NCI-H226 (cell line): ENCODE measurements at regions not wholly inside any gene's neighbourhood (a gene's known extent, or its start where the extent isn't known, plus 50 kb on each side); places are given as distances from the start of the nearest gene placed in this dataset.
A peak's percentile ranks its signal among the peaks of the same experiment; 100 is the strongest.

Source experiments
- DNase-seq: peaks from one replicate; pipeline ENCODE4 v3.0.0-alpha.2; 2015

GRCh38 chr12:88665071-88665470, 84.8 kb upstream of the KITLG start:
- DNase-seq, result peak; percentile 18

GRCh38 chr12:88662961-88663360, 82.7 kb upstream of the KITLG start:
- no peak for DNase-seq

- no peak for DNase-seq
These were observed 81.8 kb upstream of the KITLG start for GRCh38 chr12:88662093-88662492.

GRCh38 chr12:88658009-88658408, 77.7 kb upstream of the KITLG start:
- DNase-seq, result no peak

- DNase-seq, result no peak
These were observed 70.4 kb upstream of the KITLG start for GRCh38 chr12:88650715-88651114.

GRCh38 chr12:88648625-88649024, 68.4 kb upstream of the KITLG start:
- DNase-seq, result no peak

GRCh38 chr12:88646824-88647223, 66.6 kb upstream of the KITLG start:
- no peak for DNase-seq

GRCh38 chr12:88645816-88646215, 65.5 kb upstream of the KITLG start:
- no peak for DNase-seq

- no peak for DNase-seq
These were observed 64.9 kb upstream of the KITLG start for GRCh38 chr12:88644946-88645702.

GRCh38 chr12:88643685-88644084, 63.4 kb upstream of the KITLG start:
- DNase-seq, result no peak

- DNase-seq, result no peak
These were observed 62.6 kb upstream of the KITLG start for GRCh38 chr12:88642675-88643431.

GRCh38 chr12:88638966-88639760, 58.9 kb upstream of the KITLG start:
- DNase-seq, result peak; percentile 42

- DNase-seq, result no peak
These were observed 58.1 kb upstream of the KITLG start for GRCh38 chr12:88638388-88638787.

- DNase-seq, result no peak
These were observed 53.7 kb upstream of the KITLG start for GRCh38 chr12:88634008-88634407.

GRCh38 chr12:88633312-88633711, 53.0 kb upstream of the KITLG start:
- DNase-seq, result no peak

- DNase-seq, result no peak
These were observed 50.3 kb upstream of the KITLG start for GRCh38 chr12:88630561-88630960.
